A673 (cell line): ENCODE measurements at regions not wholly inside any gene's neighbourhood (a gene's known extent, or its start where the extent isn't known, plus 50 kb on each side); places are given as distances from the start of the nearest gene placed in this dataset.

Experiments used
- BruUV-seq: library from RNA; stranded (reverse); fragments of 400-500 nt; replicated peaks from 2 replicates; lab custom pipeline; 2021; lab: Mats Ljungman, UMichigan
- CTCF ChIA-PET: fragments of 300-600 bp; sonication (Branson Sonifier 250); formaldehyde crosslinking; loops from one replicate; lab custom pipeline; 2022; ENCODE audit warnings: antibody characterized with exemption; lab: Charles Lee
- POLR2A ChIA-PET: fragments of 300-600 bp; sonication (Branson Sonifier 250); formaldehyde crosslinking; loops from one replicate; lab custom pipeline; 2022; ENCODE audit warnings: antibody characterized with exemption; ENCODE audit not compliant: low non-redundant PET; lab: Charles Lee
- DNase-seq: peaks from one replicate; pipeline ENCODE4 v3.0.0-alpha.2; 2015; ENCODE audit warnings: low spot score
- H3K27ac ChIP-seq: fragments of 200-600 bp; sonication (generic); 2 replicates; pipeline ENCODE4 v1.5.1; 2016; ENCODE audit warnings: mixed run types, low read depth, mild to moderate bottlenecking, mixed read lengths, antibody characterized with exemption, low read length; ENCODE audit not compliant: poor library complexity, severe bottlenecking
- H3K27me3 ChIP-seq: fragments of 200-600 bp; sonication (generic); replicated peaks from 2 replicates; pipeline ENCODE4 v1.6.1; 2017; ENCODE audit warnings: mixed run types, low read depth, mild to moderate bottlenecking, mixed read lengths, antibody characterized with exemption, low read length; ENCODE audit not compliant: insufficient read depth, poor library complexity
- H3K36me3 ChIP-seq: fragments of 200-600 bp; sonication (generic); 2 replicates; pipeline ENCODE4 v1.6.1; 2016; ENCODE audit warnings: mixed run types, mild to moderate bottlenecking, mixed read lengths, antibody characterized with exemption, low read length; ENCODE audit not compliant: insufficient read depth, poor library complexity, severe bottlenecking
- H3K4me1 ChIP-seq: fragments of 200-600 bp; sonication (generic); 2 replicates; pipeline ENCODE4 v1.6.1; 2017; ENCODE audit warnings: mixed run types, mild to moderate bottlenecking, mixed read lengths, antibody characterized with exemption, low read length; ENCODE audit not compliant: insufficient read depth, poor library complexity, severe bottlenecking
- H3K4me3 ChIP-seq: fragments of 200-600 bp; sonication (generic); 2 replicates; pipeline ENCODE4 v1.5.1; 2016; ENCODE audit warnings: low read depth, mixed run types, mild to moderate bottlenecking, mixed read lengths, low read length; ENCODE audit not compliant: poor library complexity, severe bottlenecking
- H3K9me3 ChIP-seq: fragments of 200-600 bp; sonication (generic); 2 replicates; pipeline ENCODE4 v1.6.1; 2016; ENCODE audit warnings: mixed run types, low read depth, mild to moderate bottlenecking, mixed read lengths, antibody characterized with exemption, low read length; ENCODE audit not compliant: poor library complexity, severe bottlenecking
- EZH2 ChIP-seq: fragments of 200-600 bp; sonication (generic); IDR thresholded peaks from 2 replicates; pipeline ENCODE4 v1.6.1; 2017; ENCODE audit warnings: borderline replicate concordance, low read depth, mild to moderate bottlenecking, mixed read lengths, antibody characterized with exemption, low read length; ENCODE audit not compliant: poor library complexity, severe bottlenecking
- intact Hi-C: fragments of 100-400 bp; cut with micrococcal nuclease; formaldehyde crosslinking; loops from one replicate; pipeline ENCODE4 v1.10.0; 2022; ENCODE audit not compliant: unreplicated experiment
- TF ChIP-seq, protein P1 (sequence below): fragments of 300-800, 200-600 bp; sonication (generic); conservative IDR thresholded peaks from 2 replicates; pipeline ENCODE4 v1.5.1; 2017; ENCODE audit warnings: low read depth, mild to moderate bottlenecking, antibody characterized with exemption, low read length, moderate library complexity, mixed read lengths

DNA sequence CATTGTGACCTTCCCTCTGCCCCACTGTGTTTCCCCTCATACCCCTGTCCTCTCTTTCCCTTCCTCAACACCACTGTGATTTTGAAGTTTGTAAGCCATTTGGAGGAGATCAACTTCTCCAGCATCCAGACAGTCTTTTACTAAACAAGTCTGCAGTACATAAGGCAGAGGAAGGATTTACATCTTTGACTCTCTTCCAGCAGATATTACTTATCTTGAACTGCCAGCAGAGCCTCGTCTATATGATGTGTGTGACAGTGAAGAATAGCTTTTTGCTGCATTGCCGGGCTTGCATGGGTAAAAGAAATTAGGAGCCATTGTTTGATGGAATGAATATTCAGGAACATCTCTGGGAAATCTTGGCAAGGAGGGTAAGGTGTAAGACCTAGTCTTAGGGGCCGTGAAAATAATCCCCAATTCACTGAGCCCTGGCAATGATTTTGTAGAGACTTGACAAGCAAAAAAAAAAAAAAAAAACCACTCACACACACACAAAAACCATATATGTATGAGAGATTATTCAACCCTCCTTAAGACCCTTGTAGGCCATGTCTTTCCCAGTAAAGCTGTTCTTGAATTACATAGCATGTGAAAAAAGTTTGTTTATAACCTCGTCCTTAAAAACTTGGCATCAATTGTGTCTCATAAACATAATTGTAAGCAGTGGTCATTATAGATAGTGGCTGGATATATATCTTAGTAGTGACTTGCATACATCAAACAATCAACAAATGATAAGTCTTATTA, 903.9 kb downstream of the CDH11 start:
- Histone ChIP-seq H3K4me3 (no peak overlapping the region), H3K36me3 (no peaks in the 10 kb centered on the region), H3K27ac (no peak overlapping the region), H3K4me1 (no peaks in the 10 kb centered on the region), H3K9me3 (no peaks in the 10 kb centered on the region), H3K27me3 (no peaks in the 10 kb centered on the region)
- ChIA-PET CTCF (no interaction called here), POLR2A (no interaction called here)
- DNase-seq = no peak
- no TSS peak for BruUV-seq
- intact Hi-C loops = no loop called here
- TF ChIP-seq EZH2 = no peak
- TF ChIP-seq, protein P1, sequence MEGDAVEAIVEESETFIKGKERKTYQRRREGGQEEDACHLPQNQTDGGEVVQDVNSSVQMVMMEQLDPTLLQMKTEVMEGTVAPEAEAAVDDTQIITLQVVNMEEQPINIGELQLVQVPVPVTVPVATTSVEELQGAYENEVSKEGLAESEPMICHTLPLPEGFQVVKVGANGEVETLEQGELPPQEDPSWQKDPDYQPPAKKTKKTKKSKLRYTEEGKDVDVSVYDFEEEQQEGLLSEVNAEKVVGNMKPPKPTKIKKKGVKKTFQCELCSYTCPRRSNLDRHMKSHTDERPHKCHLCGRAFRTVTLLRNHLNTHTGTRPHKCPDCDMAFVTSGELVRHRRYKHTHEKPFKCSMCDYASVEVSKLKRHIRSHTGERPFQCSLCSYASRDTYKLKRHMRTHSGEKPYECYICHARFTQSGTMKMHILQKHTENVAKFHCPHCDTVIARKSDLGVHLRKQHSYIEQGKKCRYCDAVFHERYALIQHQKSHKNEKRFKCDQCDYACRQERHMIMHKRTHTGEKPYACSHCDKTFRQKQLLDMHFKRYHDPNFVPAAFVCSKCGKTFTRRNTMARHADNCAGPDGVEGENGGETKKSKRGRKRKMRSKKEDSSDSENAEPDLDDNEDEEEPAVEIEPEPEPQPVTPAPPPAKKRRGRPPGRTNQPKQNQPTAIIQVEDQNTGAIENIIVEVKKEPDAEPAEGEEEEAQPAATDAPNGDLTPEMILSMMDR = no peak

DNA sequence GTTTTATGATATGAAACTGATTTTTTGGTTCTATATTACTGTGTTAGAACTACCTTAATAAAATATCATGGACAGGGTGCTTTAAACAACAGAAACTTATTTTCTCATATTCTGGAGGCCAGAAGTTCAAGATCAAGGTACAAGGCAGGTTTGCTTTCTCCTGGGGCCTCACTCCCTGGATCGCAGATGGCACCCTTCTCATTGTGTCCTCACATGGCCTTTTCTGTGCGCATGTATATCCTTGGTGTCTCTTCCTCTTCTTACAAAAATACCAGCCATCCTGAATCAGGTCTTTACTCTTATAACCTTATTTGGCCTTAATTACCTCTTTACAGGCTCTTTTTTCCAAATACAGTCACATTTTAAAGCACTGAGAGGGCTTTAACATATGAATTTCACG, 906.1 kb downstream of the CDH11 start:
- Histone ChIP-seq H3K36me3 (no peaks in the 10 kb centered on the region), H3K9me3 (no peaks in the 10 kb centered on the region), H3K27ac (no peak overlapping the region), H3K4me1 (no peaks in the 10 kb centered on the region), H3K27me3 (no peaks in the 10 kb centered on the region), H3K4me3 (no peak overlapping the region)
- ChIA-PET POLR2A (no interaction called here), CTCF (no interaction called here)
- no TSS peak for BruUV-seq
- TF ChIP-seq EZH2 = no peak
- TF ChIP-seq, protein P1 = no peak
- no peak for DNase-seq
- intact Hi-C loops = no loop called here

DNA sequence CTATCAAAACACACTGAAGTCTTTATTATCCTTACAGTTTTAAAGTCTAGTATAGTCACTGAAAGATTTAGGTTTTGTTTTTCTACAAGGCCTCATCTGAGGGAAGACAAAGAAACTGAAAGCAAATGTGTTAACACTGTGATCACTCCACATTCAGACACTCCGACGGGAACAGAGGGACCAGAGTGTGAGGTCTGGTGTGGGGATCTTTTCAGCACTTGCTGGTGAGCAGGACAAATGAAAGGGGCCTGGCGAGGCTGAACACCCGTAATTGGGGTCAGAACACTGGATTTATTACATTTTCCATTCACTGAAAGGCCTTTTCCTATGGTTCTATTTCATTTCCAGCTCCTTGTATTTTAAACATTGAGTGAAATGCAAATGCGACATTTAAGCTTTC, 910.5 kb downstream of the CDH11 start:
- Histone ChIP-seq H3K27ac (no peak overlapping the region), H3K36me3 (no peaks in the 10 kb centered on the region), H3K4me3 (no peak overlapping the region), H3K27me3 (no peaks in the 10 kb centered on the region), H3K4me1 (peaks cover 7% of the 10 kb centered on the region), H3K9me3 (no peaks in the 10 kb centered on the region)
- POLR2A ChIA-PET = no interaction called here
- BruUV-seq = no TSS peak
- no peak for DNase-seq
- no peak for TF ChIP-seq EZH2
- CTCF ChIA-PET = no interaction called here
- intact Hi-C loops = no loop called here

DNA sequence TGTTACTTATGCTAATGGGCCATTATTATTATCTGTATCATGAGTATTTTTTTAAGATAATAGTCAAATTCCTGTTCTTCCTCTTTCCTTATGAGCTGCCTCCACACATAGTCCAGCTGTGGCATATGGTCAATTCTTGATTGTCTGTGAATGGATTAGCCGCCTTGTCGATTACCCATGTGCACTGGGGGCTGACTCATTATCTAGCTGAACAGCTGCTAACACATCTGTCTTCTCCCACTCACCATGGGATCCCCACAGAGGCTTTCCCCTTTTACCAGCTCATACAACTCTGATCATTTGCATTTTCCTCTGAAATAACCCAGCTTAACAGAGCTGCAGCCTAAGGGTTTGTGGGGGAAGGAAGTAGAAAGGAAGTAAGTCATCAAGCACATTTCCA, 915.0 kb downstream of the CDH11 start:
- POLR2A ChIA-PET = no interaction called here

More for the DNA sequence above, 915.0 kb downstream of the CDH11 start:
- Histone ChIP-seq H3K27ac (no peak overlapping the region), H3K36me3 (no peaks in the 10 kb centered on the region), H3K9me3 (no peaks in the 10 kb centered on the region), H3K4me1 (peaks cover 7% of the 10 kb centered on the region), H3K4me3 (no peak overlapping the region), H3K27me3 (no peaks in the 10 kb centered on the region)
- intact Hi-C loops = no loop called here
- no TSS peak for BruUV-seq
- CTCF ChIA-PET = interaction anchor here (0.7 kb wide), 1 partner anchor 181 kb away, joined by 5 read pairs; no protein-coding TSS in a partner anchor
- DNase-seq = peak; percentile 78
- no peak for TF ChIP-seq EZH2
- TF ChIP-seq, protein P1 = no peak
